Hematopoietic multipotent progenitor cell treated with erythropoietin and hydrocortisone succinate and interleukin-3 and kit ligand, for 8 days (in vitro differentiated cells): ENCODE measurements at regions not wholly inside any gene's neighbourhood (a gene's known extent, or its start where the extent isn't known, plus 50 kb on each side); places are given as distances from the start of the nearest gene placed in this dataset.

Experiments
- DNase-seq: peaks from one replicate; pipeline ENCODE4 v3.0.0-alpha.2; 2015

GRCh38 chr1:55839626-55840025 is 624.5 kb upstream of the USP24 start:
- no peak for DNase-seq

- no peak for DNase-seq
These were observed 624.1 kb upstream of the USP24 start for GRCh38 chr1:55839221-55839620.

- DNase-seq: no peak
These were observed 620.9 kb upstream of the USP24 start for GRCh38 chr1:55836086-55836485.

GRCh38 chr1:55833529-55834091 is 618.4 kb upstream of the USP24 start:
- DNase-seq: no peak

- no peak for DNase-seq
These were observed 616.6 kb upstream of the USP24 start for GRCh38 chr1:55831759-55832158.

- DNase-seq: no peak
These were observed 612.9 kb upstream of the USP24 start for GRCh38 chr1:55828044-55828443.

- no peak for DNase-seq
These were observed 612.2 kb upstream of the USP24 start for GRCh38 chr1:55827350-55827749.

- DNase-seq: no peak
These were observed 611.4 kb upstream of the USP24 start for GRCh38 chr1:55826381-55827080.

GRCh38 chr1:55825461-55825860 is 610.3 kb upstream of the USP24 start:
- DNase-seq: no peak

GRCh38 chr1:55824251-55824640 is 609.1 kb upstream of the USP24 start:
- no peak for DNase-seq

- no peak for DNase-seq
These were observed 608.5 kb upstream of the USP24 start for GRCh38 chr1:55823541-55824250.

GRCh38 chr1:55822891-55823290 is 607.7 kb upstream of the USP24 start:
- DNase-seq: no peak

GRCh38 chr1:55821234-55821633 is 606.1 kb upstream of the USP24 start:
- no peak for DNase-seq

- DNase-seq: no peak
These were observed 605.3 kb upstream of the USP24 start for GRCh38 chr1:55820501-55820900.

GRCh38 chr1:55819011-55819410 is 603.8 kb upstream of the USP24 start:
- no peak for DNase-seq

- no peak for DNase-seq
These were observed 601.6 kb upstream of the USP24 start for GRCh38 chr1:55816456-55817426.

GRCh38 chr1:55815745-55816455 is 600.7 kb upstream of the USP24 start:
- no peak for DNase-seq

- DNase-seq: no peak
These were observed 599.8 kb upstream of the USP24 start for GRCh38 chr1:55814967-55815366.

GRCh38 chr1:55813618-55814017 is 598.5 kb upstream of the USP24 start:
- no peak for DNase-seq

- DNase-seq: no peak
These were observed 597.1 kb upstream of the USP24 start for GRCh38 chr1:55812281-55812680.

GRCh38 chr1:55808263-55808662 is 593.1 kb upstream of the USP24 start:
- DNase-seq: no peak

- DNase-seq: no peak
These were observed 588.3 kb upstream of the USP24 start for GRCh38 chr1:55803429-55803828.

GRCh38 chr1:55801481-55801880 is 586.3 kb upstream of the USP24 start:
- DNase-seq: no peak
